Activated CD4-positive, CD25-positive, alpha-beta regulatory T cell (primary cell): ENCODE measurements at regions not wholly inside any gene's neighbourhood (a gene's known extent, or its start where the extent isn't known, plus 50 kb on each side); places are given as distances from the start of the nearest gene placed in this dataset.
"Not testable (repeated sequence)": the region's sequence is repeated elsewhere in the genome, so short reads cannot be mapped to it uniquely, and the experiment has no call there.

Experiments used
- DNase-seq, 4 experiments: peaks; one replicate each; lab custom pipeline; 2025; lab: John Stamatoyannopoulos, UW

- no peak for DNase-seq
These were observed 1011.7 kb upstream of the PCDH7 start for GRCh38 chr4:29708473-29708872.

- DNase-seq: no peak
These were observed 1009.6 kb upstream of the PCDH7 start for GRCh38 chr4:29710519-29710918.

- DNase-seq: no peak
These were observed 1008.9 kb upstream of the PCDH7 start for GRCh38 chr4:29711226-29711625.

GRCh38 chr4:29717287-29718057 lies 1002.7 kb upstream of the PCDH7 start:
- DNase-seq: no peak

- DNase-seq: no peak
These were observed 1002.0 kb upstream of the PCDH7 start for GRCh38 chr4:29718136-29718535.

GRCh38 chr4:29722253-29722652 lies 997.9 kb upstream of the PCDH7 start:
- no peak for DNase-seq

- no peak for DNase-seq
These were observed 993.2 kb upstream of the PCDH7 start for GRCh38 chr4:29726938-29727337.

- DNase-seq: no peak
These were observed 985.6 kb upstream of the PCDH7 start for GRCh38 chr4:29734343-29735213.

- DNase-seq: no peak
These were observed 963.2 kb upstream of the PCDH7 start for GRCh38 chr4:29756966-29757365.

- no peak for DNase-seq
These were observed 958.0 kb upstream of the PCDH7 start for GRCh38 chr4:29762151-29762550.

GRCh38 chr4:29770627-29771026 lies 949.5 kb upstream of the PCDH7 start:
- no peak for DNase-seq

GRCh38 chr4:29788123-29788522 lies 932.0 kb upstream of the PCDH7 start:
- not testable (repeated sequence) for DNase-seq

GRCh38 chr4:29805245-29805644 lies 914.9 kb upstream of the PCDH7 start:
- no peak for DNase-seq

GRCh38 chr4:29805916-29806480 lies 914.2 kb upstream of the PCDH7 start:
- DNase-seq: no peak

GRCh38 chr4:29817961-29818360 lies 902.2 kb upstream of the PCDH7 start:
- DNase-seq: no peak

GRCh38 chr4:29829067-29829466 lies 891.1 kb upstream of the PCDH7 start:
- no peak for DNase-seq

- no peak for DNase-seq
These were observed 867.6 kb upstream of the PCDH7 start for GRCh38 chr4:29852537-29852936.

- no peak for DNase-seq
These were observed 866.3 kb upstream of the PCDH7 start for GRCh38 chr4:29853833-29854232.

- no peak for DNase-seq
These were observed 858.9 kb upstream of the PCDH7 start for GRCh38 chr4:29861307-29861706.

GRCh38 chr4:29867412-29867811 lies 852.8 kb upstream of the PCDH7 start:
- DNase-seq: no peak

GRCh38 chr4:29900336-29900735 lies 819.8 kb upstream of the PCDH7 start:
- no peak for DNase-seq

GRCh38 chr4:29908276-29908675 lies 811.9 kb upstream of the PCDH7 start:
- no peak for DNase-seq

- DNase-seq: no peak
These were observed 792.3 kb upstream of the PCDH7 start for GRCh38 chr4:29927895-29928294.
